Ishikawa (cell line): ENCODE measurements at regions not wholly inside any gene's neighbourhood (a gene's known extent, or its start where the extent isn't known, plus 50 kb on each side); places are given as distances from the start of the nearest gene placed in this dataset.

Source experiments
- EP300 ChIP-seq: IDR thresholded peaks from 2 replicates; pipeline ENCODE4 v1.6.1; 2012; ENCODE audit warnings: borderline replicate concordance
- FOXM1 ChIP-seq: IDR thresholded peaks from 2 replicates; pipeline ENCODE4 v1.6.1; 2012; ENCODE audit warnings: low read depth, borderline replicate concordance
- TEAD4 ChIP-seq: IDR thresholded peaks from 2 replicates; pipeline ENCODE4 v1.6.1; 2012
- YY1 ChIP-seq: IDR thresholded peaks from 2 replicates; pipeline ENCODE4 v1.6.1; 2012; ENCODE audit warnings: low read depth

DNA sequence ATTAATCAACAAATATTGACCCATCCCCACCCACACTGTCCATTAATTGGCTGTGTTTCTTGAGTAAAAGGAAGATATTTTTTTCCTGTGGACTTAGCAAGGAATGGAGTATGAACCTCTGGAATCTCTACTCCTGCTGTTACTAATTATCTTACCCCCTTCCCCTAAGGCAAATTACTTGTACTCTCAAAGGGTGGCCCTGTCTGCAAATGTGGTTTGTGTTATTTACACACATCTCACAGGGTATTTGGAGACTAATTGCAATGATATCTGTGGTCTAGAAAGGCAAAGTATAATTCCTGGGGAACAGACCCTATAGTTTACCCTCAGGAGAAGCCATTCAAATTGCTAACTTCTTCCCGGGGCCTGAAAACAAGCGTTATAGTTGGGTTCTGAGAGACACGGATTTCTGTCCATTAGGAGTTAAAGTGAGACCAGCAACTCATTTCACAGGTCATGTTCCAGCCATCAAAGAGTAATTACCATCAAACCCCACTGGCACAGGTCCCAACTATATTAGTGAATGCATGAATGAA, 133.0 kb upstream of the RASGEF1B start:
- TF ChIP-seq EP300: no peak
- no peak for TF ChIP-seq FOXM1
- no peak for TF ChIP-seq TEAD4
- TF ChIP-seq YY1: no peak
